GM23338 (cell line): ENCODE measurements at regions not wholly inside any gene's neighbourhood (a gene's known extent, or its start where the extent isn't known, plus 50 kb on each side); places are given as distances from the start of the nearest gene placed in this dataset.

Experiments used
- ATAC-seq: fragments of 200-7000 bp; cut with Tn5 transposase; 3 replicates; pipeline ENCODE4 v1.9.1; 2020
- DNase-seq: peaks from one replicate; pipeline ENCODE4 v3.0.0-alpha.2; 2015; ENCODE audit warnings: low spot score
- H2AFZ ChIP-seq: fragments of 200-600 bp; sonication (generic); 2 replicates; pipeline ENCODE4 v1.8.0; 2016; ENCODE audit warnings: antibody characterized with exemption, mild to moderate bottlenecking, moderate library complexity
- H3F3A ChIP-seq: fragments of 200-600 bp; sonication (generic); replicated peaks from 2 replicates; pipeline ENCODE4 v1.8.0; 2017; ENCODE audit warnings: antibody characterized with exemption, mixed run types, low read depth
- H3K27ac ChIP-seq: fragments of 200-600 bp; sonication (generic); 2 replicates; pipeline ENCODE4 v1.6.1; 2016; ENCODE audit warnings: low read depth
- H3K27me3 ChIP-seq: fragments of 200-600 bp; sonication (generic); 2 replicates; pipeline ENCODE4 v1.8.0; 2016; ENCODE audit warnings: mild to moderate bottlenecking, mixed run types, moderate library complexity; ENCODE audit not compliant: insufficient read depth
- H3K36me3 ChIP-seq: fragments of 200-600 bp; sonication (generic); 2 replicates; pipeline ENCODE4 v1.8.0; 2016; ENCODE audit warnings: mild to moderate bottlenecking; ENCODE audit not compliant: insufficient read depth
- H3K4me1 ChIP-seq: fragments of 200-600 bp; sonication (generic); 2 replicates; pipeline ENCODE4 v1.8.0; 2016; ENCODE audit warnings: mild to moderate bottlenecking, moderate library complexity; ENCODE audit not compliant: insufficient read depth
- H3K4me2 ChIP-seq: fragments of 200-600 bp; sonication (generic); 2 replicates; pipeline ENCODE4 v1.7.1; 2017; ENCODE audit warnings: mixed run types
- H3K4me3 ChIP-seq: fragments of 200-600 bp; sonication (generic); 2 replicates; pipeline ENCODE4 v1.6.1; 2016; ENCODE audit warnings: mixed run types
- H3K79me2 ChIP-seq: fragments of 200-600 bp; sonication (generic); replicated peaks from 2 replicates; pipeline ENCODE4 v1.8.0; 2017; ENCODE audit warnings: mild to moderate bottlenecking; ENCODE audit not compliant: insufficient read depth
- H3K9me2 ChIP-seq: fragments of 200-600 bp; sonication (generic); 2 replicates; pipeline ENCODE4 v1.8.0; 2017; ENCODE audit not compliant: insufficient read depth
- H4K20me1 ChIP-seq: fragments of 200-600 bp; sonication (generic); replicated peaks from 2 replicates; pipeline ENCODE4 v1.8.0; 2017; ENCODE audit warnings: mild to moderate bottlenecking; ENCODE audit not compliant: insufficient read depth
- H3K27ac Mint-ChIP-seq: 2 replicates; pipeline ENCODE4 v1.8.0; 2020; ENCODE audit warnings: inconsistent platforms, mild to moderate bottlenecking, moderate library complexity, mixed read lengths
- H3K27me3 Mint-ChIP-seq: 3 replicates; pipeline ENCODE4 v1.8.0; 2022; ENCODE audit warnings: low read depth, mild to moderate bottlenecking, moderate library complexity, mixed read lengths, inconsistent platforms; ENCODE audit not compliant: insufficient read depth, poor library complexity
- H3K36me3 Mint-ChIP-seq: 3 replicates; pipeline ENCODE4 v1.8.0; 2021; ENCODE audit warnings: low read depth, mild to moderate bottlenecking, inconsistent platforms, moderate library complexity, mixed read lengths
- H3K4me1 Mint-ChIP-seq: 3 replicates; pipeline ENCODE4 v1.8.0; 2020; ENCODE audit warnings: mild to moderate bottlenecking, inconsistent platforms, mixed read lengths
- H3K4me3 Mint-ChIP-seq: 3 replicates; pipeline ENCODE4 v1.8.0; 2021; ENCODE audit warnings: moderate library complexity, mild to moderate bottlenecking, inconsistent platforms, mixed read lengths
- H3K9me3 Mint-ChIP-seq: 3 replicates; pipeline ENCODE4 v1.8.0; 2020; ENCODE audit warnings: moderate library complexity, mild to moderate bottlenecking, inconsistent platforms, mixed read lengths
- CTCF ChIP-seq, 2 experiments: fragments of 200-600 bp in 1 of 2; sonication (generic) in 1 of 2; conservative IDR thresholded peaks; 2 replicates each; pipeline versions ENCODE4 v1.5.1 to v1.6.1; 2016 to 2017; ENCODE audit warnings: antibody characterized with exemption in 2 of 2, low read depth in 2 of 2, mild to moderate bottlenecking in 2 of 2, moderate library complexity in 1 of 2
- EZH2phosphoT487 ChIP-seq: fragments of 200-600 bp; sonication (generic); IDR thresholded peaks from one replicate; pipeline ENCODE4 v1.8.1; 2018; ENCODE audit warnings: antibody characterized with exemption; ENCODE audit not compliant: unreplicated experiment
- POLR2AphosphoS5 ChIP-seq: IDR thresholded peaks from 2 replicates; pipeline ENCODE4 v1.6.1; 2016; ENCODE audit warnings: antibody characterized with exemption, low read depth
- STAT1 ChIP-seq: IDR thresholded peaks from one replicate; pipeline ENCODE4 v1.6.1; 2016; ENCODE audit warnings: antibody characterized with exemption; ENCODE audit not compliant: unreplicated experiment
- ZNF114 ChIP-seq: fragments of 250-450 bp; sonication (Bioruptor Pico); IDR thresholded peaks from 2 replicates; pipeline ENCODE4 v1.5.0; 2020; ENCODE audit warnings: mild to moderate bottlenecking, moderate library complexity
- ZNF462 ChIP-seq: fragments of 250-450 bp; sonication (Bioruptor Pico); IDR thresholded peaks from 2 replicates; pipeline ENCODE4 v1.5.0; 2020; ENCODE audit warnings: mild to moderate bottlenecking, moderate library complexity

- H3K4me3 ChIP-seq, result no peak overlapping the region
- no peaks in the 10 kb centered on the region for H3K36me3 ChIP-seq
- no peaks in the 10 kb centered on the region for H4K20me1 ChIP-seq
- H3F3A ChIP-seq, result no peaks in the 10 kb centered on the region
- ATAC-seq (no peak), DNase-seq (no peak)
- peaks cover 20% of the 10 kb centered on the region for H3K36me3 Mint-ChIP-seq
- H3K4me1 ChIP-seq, result no peaks in the 10 kb centered on the region
- no peak overlapping the region for H3K27ac Mint-ChIP-seq
- no peak for TF ChIP-seq CTCF (conservative IDR thresholded peaks at IDR 0.05; ENCODE audit: low read depth in 2 of 2)
- no peak for TF ChIP-seq POLR2AphosphoS5
- TF ChIP-seq EZH2phosphoT487, result no peak
- TF ChIP-seq STAT1, result no peak
- no peak for TF ChIP-seq ZNF462 (CRISPR knock-in tag)
- no peak for TF ChIP-seq ZNF114 (CRISPR knock-in tag)
- no peaks in the 10 kb centered on the region for H3K4me1 Mint-ChIP-seq
- H3K27me3 ChIP-seq, result no peaks in the 10 kb centered on the region
- H3K79me2 ChIP-seq, result no peaks in the 10 kb centered on the region
- no peak overlapping the region for H3K27ac ChIP-seq
- no peak overlapping the region for H3K4me2 ChIP-seq
- peaks cover 3% of the 10 kb centered on the region for H3K27me3 Mint-ChIP-seq
- peaks cover 37% of the 10 kb centered on the region for H3K9me3 Mint-ChIP-seq
- no peak overlapping the region for H2AFZ ChIP-seq
- no peak overlapping the region for H3K4me3 Mint-ChIP-seq
- H3K9me2 ChIP-seq, result peaks cover 5% of the 10 kb centered on the region
These were observed 106.7 kb downstream of the RAP2B start for GRCh38 chr3:153268564-153269279.
